H9 (cell line): ENCODE measurements at regions not wholly inside any gene's neighbourhood (a gene's known extent, or its start where the extent isn't known, plus 50 kb on each side); places are given as distances from the start of the nearest gene placed in this dataset.

Experiments
- DNase-seq: peaks from one replicate; pipeline ENCODE4 v3.0.0-alpha.2; 2017
- H2AFZ ChIP-seq: one replicate; pipeline ENCODE4 v1.6.1; 2013; ENCODE audit warnings: mild to moderate bottlenecking, low read length, control low read depth, moderate library complexity
- H2AK5ac ChIP-seq: 2 replicates; pipeline ENCODE4 v1.6.1; 2013; ENCODE audit warnings: low read length, control low read depth, mixed read lengths; ENCODE audit not compliant: insufficient read length
- H2BK120ac ChIP-seq: one replicate; pipeline ENCODE4 v1.6.1; 2013; ENCODE audit warnings: low read depth, mild to moderate bottlenecking, low read length, control low read depth, inconsistent platforms; ENCODE audit not compliant: poor library complexity, severe bottlenecking
- H2BK12ac ChIP-seq: 2 replicates; pipeline ENCODE4 v1.6.1; 2013; ENCODE audit warnings: low read length, control low read depth, mixed read lengths, low read depth; ENCODE audit not compliant: insufficient read length
- H2BK15ac ChIP-seq: 2 replicates; pipeline ENCODE4 v1.6.1; 2013; ENCODE audit warnings: low read depth, low read length, control low read depth
- H2BK20ac ChIP-seq: one replicate; pipeline ENCODE4 v1.6.1; 2013; ENCODE audit warnings: low read depth, mild to moderate bottlenecking, low read length, control low read depth, inconsistent platforms; ENCODE audit not compliant: poor library complexity, severe bottlenecking
- H2BK5ac ChIP-seq: 2 replicates; pipeline ENCODE4 v1.6.1; 2013; ENCODE audit warnings: low read length, control low read depth, mixed read lengths; ENCODE audit not compliant: insufficient read length
- H3K14ac ChIP-seq: 2 replicates; pipeline ENCODE4 v1.6.1; 2013; ENCODE audit warnings: low read length, control low read depth; ENCODE audit not compliant: insufficient read depth
- H3K18ac ChIP-seq: 2 replicates; pipeline ENCODE4 v1.6.1; 2013; ENCODE audit warnings: low read depth, mild to moderate bottlenecking, mixed read lengths, low read length, control low read depth; ENCODE audit not compliant: insufficient read length
- H3K23ac ChIP-seq: 2 replicates; pipeline ENCODE4 v1.6.1; 2013; ENCODE audit warnings: low read length, control low read depth, mixed read lengths, low read depth; ENCODE audit not compliant: insufficient read length
- H3K23me2 ChIP-seq: 2 replicates; pipeline ENCODE4 v1.6.1; 2013; ENCODE audit warnings: low read depth, mild to moderate bottlenecking, mixed read lengths, low read length, control low read depth; ENCODE audit not compliant: insufficient read length, poor library complexity, severe bottlenecking
- H3K27ac ChIP-seq: 2 replicates; pipeline ENCODE4 v1.5.1; 2013; ENCODE audit warnings: low read length, control low read depth, mixed read lengths, low read depth; ENCODE audit not compliant: insufficient read length
- H3K27me3 ChIP-seq: 2 replicates; pipeline ENCODE4 v1.6.1; 2013; ENCODE audit warnings: low read length, control low read depth, inconsistent platforms; ENCODE audit not compliant: insufficient read depth
- H3K4ac ChIP-seq: 2 replicates; pipeline ENCODE4 v1.6.1; 2013; ENCODE audit warnings: low read depth, mild to moderate bottlenecking, control low read depth, inconsistent platforms, low read length, moderate library complexity
- H3K4me1 ChIP-seq: 2 replicates; pipeline ENCODE4 v1.6.1; 2013; ENCODE audit warnings: low read length, control low read depth, inconsistent platforms; ENCODE audit not compliant: insufficient read depth
- H3K4me2 ChIP-seq: 2 replicates; pipeline ENCODE4 v1.6.1; 2013; ENCODE audit warnings: low read length, control low read depth, mixed read lengths; ENCODE audit not compliant: insufficient read length, insufficient read depth
- H3K56ac ChIP-seq: 2 replicates; pipeline ENCODE4 v1.6.1; 2013; ENCODE audit warnings: low read depth, mild to moderate bottlenecking, mixed read lengths, low read length, control low read depth; ENCODE audit not compliant: insufficient read length
- H3K79me1 ChIP-seq: 2 replicates; pipeline ENCODE4 v1.6.1; 2013; ENCODE audit warnings: low read depth, mild to moderate bottlenecking, moderate library complexity, low read length, control low read depth, inconsistent platforms; ENCODE audit not compliant: insufficient read depth, poor library complexity, severe bottlenecking
- H3K79me2 ChIP-seq: 2 replicates; pipeline ENCODE4 v1.6.1; 2013; ENCODE audit warnings: low read length, control low read depth, inconsistent platforms; ENCODE audit not compliant: insufficient read depth
- H3K9ac ChIP-seq: 2 replicates; pipeline ENCODE4 v1.6.1; 2013; ENCODE audit warnings: low read length, control low read depth, mixed read lengths; ENCODE audit not compliant: insufficient read length; ENCODE audit errors: extremely low read depth
- H3K9me3 ChIP-seq: one replicate; pipeline ENCODE4 v1.6.1; 2013; ENCODE audit warnings: low read depth, low read length, inconsistent platforms; ENCODE audit not compliant: control insufficient read depth
- H3T11ph ChIP-seq: one replicate; pipeline ENCODE4 v1.6.1; 2013; ENCODE audit warnings: mild to moderate bottlenecking, low read length, control low read depth, inconsistent platforms
- H4K20me1 ChIP-seq: one replicate; pipeline ENCODE4 v1.6.1; 2013; ENCODE audit not compliant: control insufficient read depth, insufficient read length, insufficient read depth
- H4K5ac ChIP-seq: 2 replicates; pipeline ENCODE4 v1.6.1; 2013; ENCODE audit warnings: low read depth, mild to moderate bottlenecking, mixed read lengths, low read length, control low read depth; ENCODE audit not compliant: insufficient read length
- H4K8ac ChIP-seq: replicated peaks from 2 replicates; pipeline ENCODE4 v1.6.1; 2013; ENCODE audit warnings: low read length, control low read depth, mixed read lengths, low read depth; ENCODE audit not compliant: insufficient read length
- H4K91ac ChIP-seq: 2 replicates; pipeline ENCODE4 v1.6.1; 2013; ENCODE audit warnings: low read depth, mild to moderate bottlenecking, moderate library complexity, mixed read lengths, low read length, control low read depth; ENCODE audit not compliant: insufficient read length
- H3K27ac Mint-ChIP-seq, 3 experiments: 2 replicates in 2 of 3; 3 replicates in 1 of 3; pipeline ENCODE4 v1.8.0; 2020 to 2021; ENCODE audit warnings: mixed read lengths in 3 of 3, mild to moderate bottlenecking in 1 of 3, moderate library complexity in 1 of 3
- H3K27me3 Mint-ChIP-seq: 2 replicates; pipeline ENCODE4 v1.8.0; 2021; ENCODE audit warnings: low read depth, mild to moderate bottlenecking, moderate library complexity, mixed read lengths
- H3K36me3 Mint-ChIP-seq, 3 experiments: 2 replicates in 2 of 3; 3 replicates in 1 of 3; pipeline ENCODE4 v1.8.0; 2020 to 2021; ENCODE audit warnings: low read depth in 3 of 3, mixed read lengths in 3 of 3; ENCODE audit not compliant: insufficient read depth in 1 of 3
- H3K4me1 Mint-ChIP-seq, 2 experiments: 2 replicates each; pipeline ENCODE4 v1.8.0; 2020; ENCODE audit warnings: mixed read lengths in 2 of 2
- H3K4me3 Mint-ChIP-seq, 2 experiments: 2 replicates in 1 of 2; 3 replicates in 1 of 2; pipeline ENCODE4 v1.8.0; 2020 to 2021; ENCODE audit warnings: mild to moderate bottlenecking in 2 of 2, mixed read lengths in 2 of 2, moderate library complexity in 1 of 2
- H3K9me3 Mint-ChIP-seq, 2 experiments: 2 replicates in 1 of 2; 3 replicates in 1 of 2; pipeline ENCODE4 v1.8.0; 2020; ENCODE audit warnings: mild to moderate bottlenecking in 2 of 2, mixed read lengths in 2 of 2, moderate library complexity in 1 of 2
- CTCF ChIP-seq: fragments of 200-600 bp; sonication (generic); conservative IDR thresholded peaks from 3 replicates; pipeline ENCODE4 v1.8.0; 2021; ENCODE audit warnings: antibody characterized with exemption, mild to moderate bottlenecking
- WGBS: extraction: QIAGEN DNeasy Blood & Tissue Kit; methylation state at CpG from one replicate; pipeline ENCODE4 v1.1.7; 2013; ENCODE audit warnings: missing lambda C conversion rate, low lambda C conversion rate, mixed read lengths; ENCODE audit not compliant: insufficient read length; ENCODE audit errors: extremely low coverage; 5-methylcytosine and 5-hydroxymethylcytosine counted together

- Histone ChIP-seq H4K5ac (no peak overlapping the region), H3K27ac (no peak overlapping the region), H3K4me2 (no peak overlapping the region), H3K4me1 (no peaks in the 10 kb centered on the region), H2BK120ac (no peak overlapping the region), H2BK5ac (no peak overlapping the region), H4K91ac (no peak overlapping the region), H3K4ac (no peak overlapping the region), H2BK15ac (no peak overlapping the region), H3K9me3 (no peaks in the 10 kb centered on the region), H2BK12ac (no peak overlapping the region), H3K27me3 (no peaks in the 10 kb centered on the region), H3K14ac (no peak overlapping the region), H3K56ac (no peak overlapping the region), H2BK20ac (no peak overlapping the region), H3K23me2 (no peaks in the 10 kb centered on the region), H4K20me1 (no peaks in the 10 kb centered on the region), H4K8ac (no peak overlapping the region), H3T11ph (no peak overlapping the region), H3K23ac (no peak overlapping the region), H3K9ac (no peak overlapping the region), H3K18ac (no peak overlapping the region), H3K79me2 (no peaks in the 10 kb centered on the region), H2AFZ (no peak overlapping the region), H2AK5ac (no peak overlapping the region), H3K79me1 (no peaks in the 10 kb centered on the region)
- Mint-ChIP-seq H3K9me3 (no peaks in the 10 kb centered on the region; a peak in 1 of 5 replicates), H3K4me3 (no peak overlapping the region), H3K36me3 (no peaks in the 10 kb centered on the region), H3K27ac (no peak overlapping the region), H3K27me3 (peaks cover 5% of the 10 kb centered on the region; the same call in 1 of the 2 replicates), H3K4me1 (peaks cover 0 to 5% of the 10 kb centered on the region in 2 experiments; a peak in 3 of 4 replicates)
- WGBS: no CpG with 5 or more reads among the region's 9 CpGs
- no peak for TF ChIP-seq CTCF
- DNase-seq: no peak
These were observed 618.5 kb downstream of the PTPRU start for GRCh38 chr1:29854700-29855276.
